ENCODE measurements at regions not wholly inside any gene's neighbourhood (a gene's known extent, or its start where the extent isn't known, plus 50 kb on each side); places are given as distances from the start of the nearest gene placed in this dataset.

- Histone ChIP-seq H3K27ac (no peak overlapping the region), H3K27me3 (no peaks in the 10 kb centered on the region), H3K4me3 (no peak overlapping the region), H3K9me3 (peaks cover 0 to 11% of the 10 kb centered on the region in 2 donors), H3K4me1 (no peaks in the 10 kb centered on the region), H3K36me3 (no peaks in the 10 kb centered on the region)
- intact Hi-C loops (cut with DNase I) = no loop called here
- DNase-seq (ENCODE audit: low spot score in 2 of 2) = peak in 1 of 2 donors; percentile 77
- TF ChIP-seq, protein P1, sequence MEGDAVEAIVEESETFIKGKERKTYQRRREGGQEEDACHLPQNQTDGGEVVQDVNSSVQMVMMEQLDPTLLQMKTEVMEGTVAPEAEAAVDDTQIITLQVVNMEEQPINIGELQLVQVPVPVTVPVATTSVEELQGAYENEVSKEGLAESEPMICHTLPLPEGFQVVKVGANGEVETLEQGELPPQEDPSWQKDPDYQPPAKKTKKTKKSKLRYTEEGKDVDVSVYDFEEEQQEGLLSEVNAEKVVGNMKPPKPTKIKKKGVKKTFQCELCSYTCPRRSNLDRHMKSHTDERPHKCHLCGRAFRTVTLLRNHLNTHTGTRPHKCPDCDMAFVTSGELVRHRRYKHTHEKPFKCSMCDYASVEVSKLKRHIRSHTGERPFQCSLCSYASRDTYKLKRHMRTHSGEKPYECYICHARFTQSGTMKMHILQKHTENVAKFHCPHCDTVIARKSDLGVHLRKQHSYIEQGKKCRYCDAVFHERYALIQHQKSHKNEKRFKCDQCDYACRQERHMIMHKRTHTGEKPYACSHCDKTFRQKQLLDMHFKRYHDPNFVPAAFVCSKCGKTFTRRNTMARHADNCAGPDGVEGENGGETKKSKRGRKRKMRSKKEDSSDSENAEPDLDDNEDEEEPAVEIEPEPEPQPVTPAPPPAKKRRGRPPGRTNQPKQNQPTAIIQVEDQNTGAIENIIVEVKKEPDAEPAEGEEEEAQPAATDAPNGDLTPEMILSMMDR (IDR thresholded peaks at IDR 0.05) = no peak
Observed at GRCh38 chr12:89183985-89184435, 168.3 kb downstream of the DUSP6 start.

DNA sequence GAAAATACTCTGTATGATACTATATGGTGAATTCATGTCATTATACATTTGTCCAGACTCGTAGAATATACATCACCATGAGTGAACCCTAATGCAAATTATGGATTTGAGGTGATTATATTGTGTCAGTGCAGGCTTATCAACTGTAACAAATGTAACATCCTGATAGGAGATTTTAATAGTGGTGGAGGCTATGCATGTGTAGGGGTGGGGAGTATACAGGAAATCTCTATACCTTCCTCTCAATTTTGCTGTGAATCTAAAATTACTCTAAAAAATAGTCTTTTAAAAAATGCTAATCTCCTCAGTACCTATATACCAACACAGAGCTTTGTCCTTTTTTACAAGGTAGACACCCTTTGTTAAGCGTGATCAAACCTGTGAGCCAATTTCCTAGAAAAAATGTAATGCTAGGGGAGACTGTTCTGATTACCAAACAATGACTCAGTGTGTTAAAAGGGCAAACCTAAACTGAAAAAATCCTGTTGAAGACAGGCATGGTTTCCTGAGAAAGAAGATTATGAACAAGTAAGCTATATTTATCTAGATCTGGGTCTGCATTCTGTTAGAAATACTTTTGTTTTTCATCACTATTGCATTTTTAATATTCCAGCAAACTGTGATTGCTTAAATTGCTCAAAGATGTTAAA lies 170.9 kb downstream of the DUSP6 start:
- Histone ChIP-seq H3K4me3 (no peak overlapping the region), H3K36me3 (no peaks in the 10 kb centered on the region), H3K27me3 (no peaks in the 10 kb centered on the region), H3K27ac (no peak overlapping the region), H3K9me3 (no peaks in the 10 kb centered on the region), H3K4me1 (no peaks in the 10 kb centered on the region)
- TF ChIP-seq, protein P1 (IDR thresholded peaks at IDR 0.05) = no peak
- intact Hi-C loops (cut with DNase I) = no loop called here
- no peak for DNase-seq (ENCODE audit: low spot score in 2 of 2)

DNA sequence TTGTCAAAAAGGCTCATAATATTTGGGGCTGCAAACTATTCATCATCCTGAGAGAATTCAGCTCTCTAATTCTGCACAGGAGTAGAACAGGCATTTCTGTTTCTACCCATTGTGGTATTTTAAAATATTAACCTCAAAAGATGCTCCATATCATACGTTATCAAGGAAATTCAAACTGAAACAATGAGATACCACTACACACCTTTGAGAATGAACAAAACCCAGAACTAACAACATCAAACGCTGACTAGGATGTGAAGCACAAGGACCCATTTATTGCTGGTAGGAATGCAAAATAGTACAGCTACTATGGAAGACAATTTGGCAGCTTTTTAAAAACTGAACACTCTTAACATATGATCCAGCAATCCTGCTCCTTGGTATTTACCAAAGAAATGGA lies 171.8 kb downstream of the DUSP6 start:
- Histone ChIP-seq H3K36me3 (no peaks in the 10 kb centered on the region), H3K9me3 (no peaks in the 10 kb centered on the region), H3K27me3 (no peaks in the 10 kb centered on the region), H3K27ac (no peak overlapping the region), H3K4me3 (no peak overlapping the region), H3K4me1 (no peaks in the 10 kb centered on the region)
- intact Hi-C loops (cut with DNase I) = no loop called here
- TF ChIP-seq, protein P1 (IDR thresholded peaks at IDR 0.05) = no peak
- DNase-seq (ENCODE audit: low spot score in 2 of 2) = no peak

DNA sequence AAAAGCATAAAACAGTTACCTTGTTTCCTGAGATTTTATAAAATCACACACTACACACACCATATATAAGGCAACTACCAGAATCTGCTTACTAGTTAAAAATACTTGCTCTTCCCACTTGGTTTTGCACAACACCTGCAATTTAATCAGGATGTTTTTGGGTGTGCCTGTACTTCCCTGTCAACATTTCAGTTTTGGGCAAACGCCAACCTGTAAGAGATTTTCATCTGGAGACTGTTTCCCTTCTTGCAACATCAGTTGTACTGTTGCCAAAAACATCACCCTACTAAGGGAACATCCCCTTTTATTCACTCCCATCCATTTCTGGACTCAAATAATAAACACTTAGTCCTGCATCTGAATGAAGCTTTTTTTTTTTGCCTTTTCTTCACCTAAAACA lies 172.3 kb downstream of the DUSP6 start:
- Histone ChIP-seq H3K27ac (no peak overlapping the region), H3K4me3 (no peak overlapping the region), H3K4me1 (no peaks in the 10 kb centered on the region), H3K36me3 (no peaks in the 10 kb centered on the region), H3K27me3 (no peaks in the 10 kb centered on the region), H3K9me3 (no peaks in the 10 kb centered on the region)
- intact Hi-C loops (cut with DNase I) = no loop called here
- TF ChIP-seq, protein P1 (IDR thresholded peaks at IDR 0.05) = no peak
- peak in 1 of 2 donors; percentile 64 for DNase-seq (ENCODE audit: low spot score in 2 of 2)

GRCh38 chr12:89179245-89179644 lies 173.1 kb downstream of the DUSP6 start:
- intact Hi-C loops (cut with DNase I) = no loop called here
- no peaks in the 10 kb centered on the region for H3K9me3 ChIP-seq
- TF ChIP-seq, protein P1 (IDR thresholded peaks at IDR 0.05) = no peak

More at GRCh38 chr12:89179245-89179644, 173.1 kb downstream of the DUSP6 start:
- Histone ChIP-seq H3K4me1 (no peaks in the 10 kb centered on the region), H3K27ac (no peak overlapping the region), H3K4me3 (no peak overlapping the region), H3K27me3 (no peaks in the 10 kb centered on the region), H3K36me3 (no peaks in the 10 kb centered on the region)
- DNase-seq (ENCODE audit: low spot score in 2 of 2) = no peak
